GM19240 (cell line): ENCODE measurements at regions not wholly inside any gene's neighbourhood (a gene's known extent, or its start where the extent isn't known, plus 50 kb on each side); places are given as distances from the start of the nearest gene placed in this dataset.
"Not testable (repeated sequence)": the region's sequence is repeated elsewhere in the genome, so short reads cannot be mapped to it uniquely, and the experiment has no call there.

Experiments
- DNase-seq: peaks from one replicate; pipeline ENCODE4 v3.0.0; 2011; ENCODE audit warnings: low spot score; ENCODE audit not compliant: insufficient read length

DNA sequence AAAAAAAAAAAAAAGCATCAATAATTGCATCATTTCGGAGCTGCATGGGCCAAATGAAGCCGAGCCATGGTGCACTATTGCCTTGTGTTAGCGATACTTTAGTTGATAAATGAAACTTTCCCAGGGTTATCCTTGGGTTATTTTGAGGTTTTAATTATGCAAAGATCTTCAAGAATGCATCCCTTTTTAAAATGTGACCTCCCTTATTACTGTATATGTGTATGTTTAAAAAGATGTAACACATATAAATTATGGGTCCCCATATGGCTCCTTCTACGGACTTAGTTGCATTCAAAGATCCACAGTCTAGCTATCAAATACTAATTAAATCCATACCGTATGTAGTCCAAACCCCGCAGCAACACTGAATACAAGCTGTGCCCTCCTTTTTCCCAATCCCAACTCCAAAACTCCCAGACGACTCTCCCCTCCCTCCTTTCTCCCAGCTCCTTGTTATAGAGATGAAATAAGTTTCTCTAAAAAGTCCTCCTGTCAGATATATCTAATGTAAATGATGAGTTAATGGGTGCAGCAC, 129.3 kb upstream of the MAP1LC3B2 start:
- DNase-seq = no peak

DNA sequence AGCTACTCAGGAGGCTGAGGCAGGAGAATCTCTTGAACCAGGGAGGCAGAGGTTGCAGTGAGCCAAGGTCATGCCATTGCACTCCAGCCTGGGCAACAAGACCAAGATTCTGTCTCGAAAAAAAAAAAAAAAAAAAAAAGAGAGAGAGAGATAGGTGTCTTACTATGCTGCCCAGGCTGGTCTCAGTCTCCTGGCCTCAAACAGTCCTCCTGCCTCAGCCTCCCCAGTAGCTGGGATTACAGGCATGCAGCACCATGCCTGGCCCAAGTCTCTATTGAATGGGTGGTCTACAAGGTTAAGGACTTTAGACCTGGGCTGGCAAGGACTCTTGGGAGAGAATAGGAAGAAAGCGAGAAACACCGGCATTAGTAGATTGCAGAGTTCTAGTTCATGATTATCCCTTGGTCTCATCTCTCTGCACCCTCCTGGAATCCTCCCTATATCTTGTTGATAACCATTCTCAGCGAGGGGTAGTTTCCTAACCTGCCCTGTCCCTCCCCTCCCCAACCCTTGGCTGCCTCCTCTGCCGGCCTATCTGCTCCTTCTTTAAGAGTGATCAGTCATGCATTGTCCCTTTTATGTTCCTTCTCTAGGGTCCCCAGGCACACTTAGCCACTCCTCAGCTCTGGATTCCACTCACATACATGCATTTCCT, 128.1 kb upstream of the MAP1LC3B2 start:
- DNase-seq = no peak

DNA sequence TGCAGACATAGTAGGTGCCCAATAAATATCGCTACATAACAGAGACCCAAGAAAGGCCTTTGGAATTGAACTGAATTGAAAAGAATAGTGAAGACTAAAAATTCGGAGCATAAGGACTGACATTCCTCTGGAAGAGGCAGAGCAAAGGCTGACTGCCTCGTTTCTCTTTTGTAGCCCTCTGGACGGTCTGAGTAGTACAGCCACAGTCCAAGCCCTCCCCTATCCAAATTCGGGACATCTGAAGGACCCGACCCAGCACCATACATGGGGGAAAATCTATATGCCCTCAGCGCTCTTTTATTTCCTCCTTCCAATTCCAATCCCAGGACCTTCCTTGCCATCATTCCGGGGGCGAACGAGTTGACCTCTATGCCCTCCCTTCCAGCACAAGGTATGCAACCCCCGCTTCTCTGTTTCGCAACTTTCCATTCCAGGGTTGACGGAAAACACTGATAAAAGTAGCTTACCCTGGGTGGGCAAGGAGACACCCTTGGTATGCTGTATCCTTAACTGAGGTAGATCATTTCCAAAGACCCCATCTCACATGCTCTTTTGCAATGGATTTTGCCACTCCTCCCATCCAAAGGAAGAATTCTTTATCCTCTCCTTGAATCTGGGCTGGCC, 127.4 kb upstream of the MAP1LC3B2 start:
- no peak for DNase-seq

DNA sequence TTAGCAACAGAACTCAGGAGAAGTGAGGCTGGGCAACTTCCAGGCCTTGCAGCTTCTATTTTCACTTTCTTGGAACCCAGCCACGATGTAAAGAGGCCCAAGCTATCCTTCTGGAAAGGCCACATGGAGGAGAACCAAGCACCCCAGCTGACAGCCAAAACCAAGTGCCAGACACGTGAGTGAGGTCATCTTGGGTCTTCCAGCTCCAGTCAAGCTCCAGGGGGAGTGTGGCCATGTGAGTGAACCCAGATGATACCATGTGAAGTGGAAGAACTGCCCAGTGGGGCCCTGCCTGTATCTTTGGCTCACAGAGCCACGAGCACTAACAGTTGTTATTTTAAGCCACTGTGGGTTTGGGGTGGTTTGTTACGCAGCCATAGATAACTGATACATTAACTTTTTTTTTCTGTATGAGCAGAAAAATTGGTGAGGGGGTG, 126.8 kb upstream of the MAP1LC3B2 start:
- DNase-seq = no peak

DNA sequence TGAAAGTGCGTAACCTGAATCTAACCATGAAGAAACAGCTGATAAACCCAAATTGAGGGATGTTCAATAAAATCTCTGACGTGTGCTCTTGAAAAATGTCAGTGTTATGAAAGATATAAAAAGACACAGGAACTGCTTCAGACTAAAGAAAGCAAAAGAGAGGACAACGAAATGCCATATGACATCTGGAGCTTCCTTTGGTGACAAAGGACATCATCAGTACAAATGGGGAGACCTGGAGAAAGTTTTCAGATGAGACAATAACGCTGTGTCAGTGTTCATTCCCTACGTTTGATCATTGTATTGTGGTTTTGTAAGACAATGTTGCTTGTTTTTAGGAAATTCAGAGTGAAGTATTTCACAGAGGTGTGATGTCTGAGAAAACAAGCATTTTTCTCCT, 125.9 kb upstream of the MAP1LC3B2 start:
- DNase-seq = no peak

DNA sequence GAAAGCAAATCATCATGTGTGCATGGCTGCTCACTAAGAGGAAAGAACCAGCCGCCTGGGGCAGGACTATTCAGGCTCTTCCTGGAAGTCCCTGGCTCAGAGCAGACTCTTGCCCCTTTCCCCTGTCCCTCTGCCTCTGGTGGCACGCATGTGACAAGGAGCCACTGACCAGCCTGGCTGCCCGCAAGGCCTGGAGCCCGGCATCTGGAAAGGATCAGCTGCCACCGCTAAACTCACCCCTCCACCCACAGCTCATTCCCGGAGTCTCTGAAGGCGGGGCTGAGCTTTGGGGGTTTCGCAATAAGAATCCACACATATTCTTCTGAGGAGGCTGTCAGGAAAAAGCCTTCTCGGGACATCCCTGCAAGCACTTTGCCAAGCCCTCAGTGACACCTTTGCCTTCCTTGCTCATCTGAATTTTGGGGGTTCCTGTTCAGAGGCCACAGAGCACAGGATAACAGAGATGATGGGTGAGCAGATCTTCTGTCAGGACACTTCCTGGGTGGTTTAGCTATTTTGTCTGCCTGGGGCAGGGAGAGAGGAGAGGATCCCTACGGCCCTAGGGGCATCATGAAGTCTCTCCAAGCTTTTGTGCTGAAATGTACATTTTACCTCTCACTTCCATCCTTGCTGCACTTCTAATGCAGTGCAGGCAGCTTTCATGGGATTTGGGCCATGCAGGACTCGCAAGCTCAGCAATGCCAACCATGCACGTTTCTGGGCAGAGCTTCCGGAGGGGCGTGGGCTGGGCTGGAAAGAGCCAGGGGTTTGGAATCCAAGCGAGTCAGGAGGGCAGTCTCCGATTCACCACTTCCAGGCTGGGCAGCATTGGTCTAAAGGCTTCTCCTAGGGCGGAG, 124.8 kb upstream of the MAP1LC3B2 start:
- DNase-seq = no peak

DNA sequence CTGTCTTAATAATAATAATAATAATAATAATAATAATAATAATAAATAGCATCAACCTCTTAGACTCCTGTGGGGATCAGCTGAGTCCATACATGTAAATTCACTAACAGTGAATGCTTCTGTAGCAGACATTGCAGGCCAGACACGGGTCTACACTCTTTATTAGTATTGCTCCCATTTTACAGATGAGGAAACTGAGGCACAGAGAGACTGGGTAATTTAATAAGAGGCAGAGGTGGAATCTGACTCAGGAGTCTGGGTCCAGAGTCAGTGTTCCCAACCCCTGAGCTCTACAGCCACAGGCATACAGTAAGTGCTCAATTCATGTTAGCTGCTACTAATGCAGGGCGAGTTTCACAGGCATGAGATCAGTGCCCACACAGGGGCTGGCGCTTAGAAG, 123.2 kb upstream of the MAP1LC3B2 start:
- no peak for DNase-seq

DNA sequence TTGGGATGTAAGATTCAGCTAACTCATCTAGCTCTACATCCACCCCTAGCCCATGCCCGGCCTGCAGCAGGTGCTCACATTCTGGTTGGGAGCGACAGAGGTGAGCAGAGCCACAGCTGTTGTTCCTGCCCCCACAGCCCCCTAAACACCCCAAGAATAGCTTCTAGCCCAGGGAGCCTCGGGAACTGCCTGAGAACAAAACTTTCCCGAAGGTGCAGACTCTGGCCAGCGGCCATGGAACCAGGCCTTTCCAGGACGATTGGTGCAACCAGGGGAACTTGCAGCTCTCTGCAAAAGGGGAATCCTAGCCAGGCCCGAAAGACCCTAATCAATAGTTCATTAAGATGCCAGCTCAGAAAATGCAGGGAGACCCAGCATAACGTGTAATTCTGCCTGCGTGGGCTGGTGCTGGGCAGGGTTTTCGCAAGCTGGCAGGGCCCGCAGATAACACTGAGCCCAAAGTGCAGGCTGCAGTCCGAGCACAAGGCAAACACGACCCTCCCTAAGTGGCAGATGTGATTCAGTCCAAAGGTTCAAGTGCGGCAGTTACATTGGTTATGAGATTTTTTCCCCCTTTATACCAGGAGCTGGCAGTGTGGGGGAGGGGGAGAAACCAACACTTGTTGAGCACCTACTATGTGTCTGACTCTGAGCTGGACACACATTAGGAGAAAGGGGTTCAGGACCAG, 122.5 kb upstream of the MAP1LC3B2 start:
- DNase-seq = no peak

DNA sequence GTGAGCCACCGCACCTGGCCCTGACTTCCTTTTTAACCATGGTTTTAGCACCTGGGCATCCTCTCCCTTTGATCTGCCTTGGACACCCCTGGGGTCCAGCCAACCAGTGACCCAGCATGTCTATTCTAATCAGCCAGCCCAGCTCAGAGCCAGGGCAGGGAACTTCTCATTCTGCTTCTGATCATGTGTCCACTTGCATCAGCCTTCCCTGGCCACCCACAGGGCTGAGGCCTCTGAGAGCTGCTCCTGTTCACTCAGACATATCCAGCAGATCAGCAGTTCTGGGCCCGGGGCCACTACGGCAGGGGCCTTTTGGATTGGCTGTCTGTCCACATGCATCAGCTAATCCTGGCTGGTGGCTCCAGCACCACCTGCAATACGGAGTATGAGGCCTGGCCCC, 117.9 kb upstream of the MAP1LC3B2 start:
- DNase-seq = no peak

DNA sequence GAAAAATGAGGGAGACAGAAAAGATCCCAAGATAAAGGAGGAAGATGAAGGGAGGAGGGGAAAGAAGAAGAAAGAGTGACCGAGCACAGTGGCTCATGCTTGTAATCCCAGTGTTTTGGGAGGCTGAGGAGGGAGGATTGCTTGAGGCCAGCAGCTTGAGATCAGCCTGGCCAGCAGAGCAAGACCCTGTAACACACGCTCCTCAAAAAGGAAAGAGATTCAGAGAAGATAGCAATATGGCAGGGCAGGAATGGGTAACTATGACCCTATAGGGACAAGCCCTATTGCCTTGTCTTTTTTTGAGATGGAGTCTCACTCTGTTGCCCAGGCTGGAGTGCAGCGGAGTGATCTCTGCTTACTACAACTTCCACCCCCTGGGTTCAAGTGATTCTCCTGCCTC, 116.9 kb upstream of the MAP1LC3B2 start:
- no peak for DNase-seq

DNA sequence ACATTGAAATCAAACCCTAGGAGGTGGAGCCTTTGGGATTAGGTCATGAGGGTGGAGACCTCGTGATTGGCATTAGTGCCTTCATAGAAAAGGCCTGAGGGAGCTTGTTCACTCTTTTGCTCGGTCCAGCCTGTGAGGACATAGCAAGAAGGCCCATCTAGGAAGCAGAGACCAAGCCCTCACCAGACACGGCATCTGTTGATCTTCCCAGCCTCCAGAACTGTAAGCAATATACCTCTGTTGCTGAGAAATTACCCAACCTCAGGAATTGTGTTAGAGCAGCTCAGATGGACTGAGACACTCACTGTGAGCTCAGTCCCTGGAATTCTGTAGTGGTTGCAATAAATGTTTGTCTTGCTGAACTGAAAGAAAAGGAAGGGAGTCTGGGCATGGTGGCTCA, 116.2 kb upstream of the MAP1LC3B2 start:
- DNase-seq = no peak

DNA sequence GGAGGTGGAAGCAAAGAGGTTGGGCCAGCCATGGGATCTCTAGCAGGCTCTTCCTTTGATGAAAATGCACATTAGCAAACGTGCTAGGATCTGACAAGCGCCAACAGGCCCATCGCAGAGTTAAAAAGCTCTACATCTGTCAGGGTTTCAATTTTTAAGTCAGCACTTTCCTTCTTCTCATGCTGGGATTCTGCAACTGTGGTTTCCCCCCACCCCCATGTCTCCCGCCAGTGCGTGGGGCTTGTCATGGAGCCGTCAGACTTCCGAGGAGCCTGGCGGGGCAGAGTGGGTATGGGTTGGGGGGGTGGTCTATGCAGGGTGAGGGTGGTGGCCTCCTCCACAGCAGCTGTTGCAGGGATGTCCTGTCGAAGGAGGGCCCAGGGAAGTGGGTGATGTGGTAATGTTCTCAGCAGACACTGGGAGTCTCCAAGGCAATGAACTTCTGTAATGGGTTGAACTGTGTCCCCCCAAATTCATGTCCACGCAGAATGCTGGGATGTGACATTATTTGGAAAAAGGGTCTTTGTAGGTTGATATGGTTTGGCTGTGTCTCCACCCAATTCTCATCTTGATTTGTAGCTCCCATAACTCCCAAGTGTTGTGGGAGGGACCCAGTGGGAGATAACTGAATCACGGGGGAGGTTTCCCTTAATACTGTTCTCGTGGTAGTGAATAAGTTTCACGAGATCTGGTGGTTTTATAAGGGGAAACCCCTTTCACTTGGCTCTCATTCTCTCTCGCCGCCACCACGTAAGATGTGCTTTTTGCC, 115.2 kb upstream of the MAP1LC3B2 start:
- no peak for DNase-seq

DNA sequence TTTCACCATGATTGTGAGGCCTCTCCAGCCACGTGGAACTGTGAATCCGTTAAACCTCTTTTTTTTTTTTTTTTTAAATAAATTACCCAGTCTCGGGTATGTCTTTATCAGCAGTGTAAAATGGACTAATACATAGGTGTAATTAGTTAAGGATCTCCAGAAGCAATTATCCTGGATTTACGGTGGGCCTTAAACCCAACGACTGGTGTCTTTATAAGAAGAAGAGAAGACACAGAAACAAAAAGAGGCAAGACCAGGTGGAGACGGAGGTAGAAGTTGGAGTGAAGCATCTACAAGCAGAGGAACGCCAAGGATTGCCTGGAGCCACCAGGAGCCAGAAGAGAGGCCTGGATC, 114.6 kb upstream of the MAP1LC3B2 start:
- DNase-seq = no peak

DNA sequence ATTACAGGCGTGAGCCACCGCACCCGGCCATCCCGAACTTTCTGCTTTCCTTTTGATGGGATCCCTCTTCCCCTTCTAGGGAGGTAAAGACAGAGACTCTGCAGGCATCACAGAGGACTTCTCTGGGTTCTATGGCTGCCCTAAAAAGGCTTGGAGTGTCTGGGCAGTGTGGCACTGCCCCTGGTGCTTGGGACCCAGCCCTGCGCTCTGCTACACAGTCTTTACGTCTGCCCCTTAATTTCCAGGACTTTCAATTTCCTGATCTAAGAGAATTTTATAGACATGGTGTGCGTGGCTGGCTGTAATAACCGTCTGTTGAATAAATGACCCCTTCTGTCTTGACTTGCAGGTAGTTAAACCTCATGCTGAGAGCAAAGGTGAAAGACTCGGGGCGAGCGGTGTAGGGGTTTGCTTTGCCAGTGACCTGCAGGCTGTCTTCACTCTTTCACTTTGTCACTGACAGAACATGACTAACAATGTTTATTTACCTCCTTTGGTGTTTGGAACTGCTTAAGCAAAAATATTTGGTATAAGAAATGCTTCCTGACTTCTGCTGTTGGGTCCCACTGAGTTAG, 110.9 kb upstream of the MAP1LC3B2 start:
- no peak for DNase-seq

DNA sequence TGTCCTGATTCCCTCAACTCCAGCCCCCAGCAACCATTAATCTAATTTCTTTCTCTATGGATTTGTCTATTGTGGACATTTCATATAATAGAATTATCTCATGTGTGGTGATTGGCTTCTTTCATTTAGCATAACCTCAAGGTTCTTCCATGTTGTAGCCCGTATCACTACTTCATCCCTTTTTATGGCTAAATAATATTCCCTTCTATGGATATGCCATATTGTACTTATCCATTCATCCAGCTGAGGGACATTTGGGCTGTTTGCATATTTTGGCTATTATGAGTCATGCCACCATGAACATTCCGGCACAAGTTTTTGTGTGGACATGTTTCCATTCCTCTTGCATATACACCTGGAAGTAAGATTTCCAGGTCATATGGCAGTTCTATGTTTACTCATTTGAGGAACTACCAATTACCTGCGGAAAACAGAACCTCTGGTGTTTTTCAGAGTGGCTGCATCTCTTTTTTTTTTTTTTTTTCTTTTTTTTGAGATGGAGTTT, 108.7 kb upstream of the MAP1LC3B2 start:
- DNase-seq = no peak

DNA sequence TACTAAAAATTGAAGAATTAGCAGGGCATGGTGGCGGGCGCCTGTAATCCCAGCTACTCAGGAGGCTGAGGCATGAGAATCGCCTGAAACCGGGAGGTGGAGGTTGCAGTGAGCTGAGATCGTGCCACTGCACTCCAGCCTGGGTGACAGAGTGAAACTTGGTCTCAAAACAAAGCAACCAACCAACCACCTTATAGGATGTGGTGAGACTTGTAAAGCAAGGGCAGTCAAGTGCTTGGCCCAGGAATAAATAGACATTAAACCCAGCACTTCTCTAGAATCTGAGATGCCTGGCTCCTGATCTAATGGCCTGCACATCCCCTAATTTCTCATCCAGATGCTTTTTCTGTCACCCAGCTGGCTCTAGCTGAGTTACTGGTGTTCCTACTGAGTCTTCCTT, 106.2 kb upstream of the MAP1LC3B2 start:
- not testable (repeated sequence) for DNase-seq

DNA sequence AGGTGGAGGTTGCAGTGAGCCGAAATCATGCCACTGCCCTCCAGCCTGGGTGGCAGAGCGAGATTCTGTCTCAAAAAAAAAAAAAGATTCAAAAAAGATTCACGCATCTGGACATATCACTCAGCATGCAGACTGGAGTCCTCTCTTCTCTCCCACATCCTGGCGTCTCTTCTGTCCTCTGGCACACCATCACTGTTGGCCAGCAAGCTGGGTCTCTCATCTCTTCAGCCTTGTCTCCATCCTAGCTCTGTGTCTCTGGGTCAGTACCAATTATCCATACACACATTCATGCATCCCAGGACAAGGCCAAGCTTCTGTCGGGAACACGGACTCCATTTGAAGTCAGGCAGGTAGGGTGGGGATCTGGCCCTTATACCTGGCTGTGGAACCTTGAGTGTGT, 105.5 kb upstream of the MAP1LC3B2 start:
- no peak for DNase-seq

DNA sequence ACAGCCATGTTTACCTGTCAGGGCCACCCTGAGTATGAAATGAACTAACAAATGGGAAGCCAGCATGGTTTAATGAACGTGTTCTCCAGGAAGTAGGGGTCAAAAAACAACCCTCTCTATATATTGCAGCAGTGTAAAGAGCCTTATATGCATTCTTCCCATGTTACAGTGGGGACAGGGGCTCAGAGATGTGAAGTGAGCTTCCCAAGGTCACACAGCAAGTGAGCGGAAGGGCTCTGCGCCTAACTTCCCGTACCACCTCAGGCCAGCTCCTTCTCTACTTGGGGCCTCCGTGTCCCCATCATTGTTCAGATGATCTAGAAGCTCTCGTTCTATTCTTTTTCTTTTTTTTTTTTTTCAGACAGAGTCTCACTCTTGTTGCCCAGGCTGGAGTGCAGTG, 105.1 kb upstream of the MAP1LC3B2 start:
- no peak for DNase-seq

DNA sequence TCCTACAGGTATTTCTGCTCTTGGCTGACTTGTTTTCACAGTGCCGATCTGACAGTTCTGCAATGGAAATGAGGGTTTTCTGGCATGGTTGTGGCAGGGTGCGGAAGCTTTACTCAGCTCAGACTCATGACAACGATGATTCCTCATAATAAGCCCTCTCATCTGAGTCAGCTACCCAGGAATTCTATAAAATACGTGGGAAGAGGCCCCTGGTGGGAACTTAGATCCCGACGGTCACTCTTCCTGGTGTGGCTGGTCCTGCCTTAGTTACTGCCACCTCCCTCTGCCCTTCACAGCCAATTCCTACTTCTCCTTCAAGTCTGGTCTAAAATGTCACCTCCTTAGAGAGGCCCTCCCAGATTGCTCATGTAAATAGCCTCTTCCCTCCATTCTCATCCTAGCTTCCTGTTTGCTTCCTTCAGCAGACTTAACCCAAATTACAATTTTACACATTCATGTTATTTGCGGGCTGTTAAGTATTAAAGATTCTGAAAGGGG, 104.2 kb upstream of the MAP1LC3B2 start:
- DNase-seq = no peak
